Gastroesophageal sphincter (tissue), 3 donors: ENCODE measurements at regions not wholly inside any gene's neighbourhood (a gene's known extent, or its start where the extent isn't known, plus 50 kb on each side); places are given as distances from the start of the nearest gene placed in this dataset.

Experiments used
- CTCF ChIP-seq, 4 experiments: fragments of 200-600 bp in 2 of 4; fragments of 450-650 bp in 2 of 4; sonication (generic) in 1 of 4; IDR thresholded peaks; one replicate each; pipeline ENCODE4 v1.5.1; 2017 to 2019; ENCODE audit warnings: antibody characterized with exemption in 4 of 4, mild to moderate bottlenecking in 2 of 4, moderate library complexity in 2 of 4
- POLR2A ChIP-seq, 2 donors: fragments of 450-650 bp; IDR thresholded peaks; one replicate each; pipeline ENCODE4 v1.6.1; 2017; ENCODE audit warnings: antibody characterized with exemption in 2 of 2, mild to moderate bottlenecking in 2 of 2, moderate library complexity in 1 of 2
- POLR2AphosphoS5 ChIP-seq: sonication (generic); formaldehyde crosslinking; IDR thresholded peaks from one replicate; pipeline ENCODE4 v1.6.1; 2017; ENCODE audit warnings: antibody characterized with exemption

DNA sequence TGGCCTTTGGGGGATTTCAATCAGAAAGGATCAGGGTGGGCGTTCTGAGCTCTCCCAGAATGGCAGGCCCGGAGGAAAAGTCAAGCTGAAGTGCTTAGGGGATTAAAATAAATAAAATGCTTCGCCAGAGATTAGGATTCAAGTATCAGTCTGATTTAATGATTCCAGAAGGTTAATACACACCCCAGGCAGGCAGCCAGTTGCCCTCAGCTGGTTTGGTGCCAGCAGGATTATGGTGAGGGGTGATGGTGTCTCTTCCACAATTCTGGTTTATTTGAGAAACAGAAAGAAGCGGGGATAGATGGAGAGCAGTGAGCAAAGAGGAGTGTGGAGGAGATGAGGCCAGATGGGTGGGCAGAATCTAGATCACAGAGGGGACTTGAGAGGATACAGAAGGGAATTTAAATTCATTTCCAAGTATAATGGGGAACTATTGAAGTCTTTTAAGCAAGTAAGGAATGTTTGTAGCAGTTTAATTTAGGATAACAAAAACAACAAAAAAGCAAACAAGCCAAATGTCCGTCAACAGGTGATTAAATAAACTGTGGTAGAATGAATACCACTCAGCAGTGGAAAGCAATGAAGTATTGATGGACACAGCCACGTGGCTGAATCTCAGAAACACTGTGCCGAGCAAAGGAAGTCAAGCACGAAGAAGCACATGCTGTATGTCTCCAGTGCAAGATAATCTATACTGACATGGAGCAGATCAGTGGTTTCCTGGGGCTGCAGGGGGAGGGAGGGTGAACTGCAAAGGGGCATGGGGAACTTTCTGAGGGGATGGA, 297.7 kb downstream of the MSX2 start:
- TF ChIP-seq CTCF (IDR thresholded peaks at IDR 0.05) (no peak), POLR2A (IDR thresholded peaks at IDR 0.05) (no peak), POLR2AphosphoS5 (no peak)
